Osteoblast (primary cell): ENCODE measurements at regions not wholly inside any gene's neighbourhood (a gene's known extent, or its start where the extent isn't known, plus 50 kb on each side); places are given as distances from the start of the nearest gene placed in this dataset.

Source experiments
- DNase-seq: peaks from one replicate; pipeline ENCODE4 v3.0.0; 2011; ENCODE audit warnings: low spot score, mixed read lengths; ENCODE audit not compliant: insufficient read length; ENCODE audit errors: missing footprints
- H2AFZ ChIP-seq: 2 replicates; pipeline ENCODE4 v1.6.0; 2011; ENCODE audit warnings: mild to moderate bottlenecking, low read length
- H3K27ac ChIP-seq: 2 replicates; pipeline ENCODE4 v1.5.1; 2011; ENCODE audit warnings: mild to moderate bottlenecking, low read depth, low read length, moderate library complexity
- H3K27me3 ChIP-seq: 2 replicates; pipeline ENCODE4 v1.6.0; 2012; ENCODE audit warnings: mild to moderate bottlenecking, control low read depth, inconsistent platforms, low read length, moderate library complexity; ENCODE audit not compliant: insufficient read depth
- H3K36me3 ChIP-seq: 2 replicates; pipeline ENCODE4 v1.5.1; 2011; ENCODE audit warnings: mild to moderate bottlenecking, low read length, control low read depth, moderate library complexity; ENCODE audit not compliant: insufficient read depth
- H3K4me1 ChIP-seq: 2 replicates; pipeline ENCODE4 v1.5.1; 2011; ENCODE audit warnings: mild to moderate bottlenecking, low read length, control low read depth, moderate library complexity; ENCODE audit not compliant: insufficient read depth
- H3K4me2 ChIP-seq: 2 replicates; pipeline ENCODE4 v1.6.0; 2011; ENCODE audit warnings: mild to moderate bottlenecking, low read length; ENCODE audit not compliant: insufficient read depth
- H3K4me3 ChIP-seq: fragments of 200-600 bp; sonication (generic); 3 replicates; pipeline ENCODE4 v1.5.1; 2012; ENCODE audit warnings: mild to moderate bottlenecking, low read length, inconsistent platforms; ENCODE audit not compliant: insufficient read depth
- H3K79me2 ChIP-seq: 2 replicates; pipeline ENCODE4 v1.6.0; 2012; ENCODE audit warnings: mild to moderate bottlenecking, low read length, control low read depth, inconsistent platforms; ENCODE audit not compliant: insufficient read depth
- H3K9me3 ChIP-seq: 2 replicates; pipeline ENCODE4 v1.5.1; 2011; ENCODE audit warnings: low read depth, low read length, control low read depth
- H4K20me1 ChIP-seq: 2 replicates; pipeline ENCODE4 v1.6.0; 2012; ENCODE audit warnings: mild to moderate bottlenecking, low read length, control low read depth; ENCODE audit not compliant: insufficient read depth
- CTCF ChIP-seq: IDR thresholded peaks from 2 replicates; pipeline ENCODE4 v1.5.1; 2011; ENCODE audit warnings: mild to moderate bottlenecking, low read depth, low read length, moderate library complexity; ENCODE audit errors: extremely low read depth

DNA sequence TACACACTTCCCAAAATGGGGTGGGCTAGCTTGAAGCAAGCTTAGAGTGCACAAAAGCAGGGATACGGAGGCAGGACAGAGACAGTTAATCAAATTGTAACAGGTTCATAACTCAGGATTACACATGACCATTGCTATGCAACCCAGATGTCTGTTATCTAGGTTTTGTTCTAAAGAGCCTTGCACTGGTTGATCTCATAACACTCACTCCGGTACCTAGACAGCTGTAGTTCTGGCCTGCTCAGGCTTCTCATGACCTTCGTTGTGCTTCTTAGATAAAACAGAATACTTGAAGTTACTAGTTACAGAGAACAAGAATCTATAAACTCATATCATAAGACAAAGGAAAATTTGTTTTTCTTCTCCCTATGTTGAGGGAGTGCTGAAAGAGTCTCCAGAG, 983.4 kb downstream of the TMEM121 start:
- no peak for TF ChIP-seq CTCF
- DNase-seq = no peak
- Histone ChIP-seq H3K79me2 (no peaks in the 10 kb centered on the region), H2AFZ (no peak overlapping the region), H4K20me1 (no peaks in the 10 kb centered on the region), H3K27me3 (no peaks in the 10 kb centered on the region), H3K27ac (no peak overlapping the region), H3K9me3 (peaks cover 5% of the 10 kb centered on the region), H3K4me3 (no peak overlapping the region), H3K36me3 (no peaks in the 10 kb centered on the region), H3K4me2 (no peak overlapping the region), H3K4me1 (no peaks in the 10 kb centered on the region)

DNA sequence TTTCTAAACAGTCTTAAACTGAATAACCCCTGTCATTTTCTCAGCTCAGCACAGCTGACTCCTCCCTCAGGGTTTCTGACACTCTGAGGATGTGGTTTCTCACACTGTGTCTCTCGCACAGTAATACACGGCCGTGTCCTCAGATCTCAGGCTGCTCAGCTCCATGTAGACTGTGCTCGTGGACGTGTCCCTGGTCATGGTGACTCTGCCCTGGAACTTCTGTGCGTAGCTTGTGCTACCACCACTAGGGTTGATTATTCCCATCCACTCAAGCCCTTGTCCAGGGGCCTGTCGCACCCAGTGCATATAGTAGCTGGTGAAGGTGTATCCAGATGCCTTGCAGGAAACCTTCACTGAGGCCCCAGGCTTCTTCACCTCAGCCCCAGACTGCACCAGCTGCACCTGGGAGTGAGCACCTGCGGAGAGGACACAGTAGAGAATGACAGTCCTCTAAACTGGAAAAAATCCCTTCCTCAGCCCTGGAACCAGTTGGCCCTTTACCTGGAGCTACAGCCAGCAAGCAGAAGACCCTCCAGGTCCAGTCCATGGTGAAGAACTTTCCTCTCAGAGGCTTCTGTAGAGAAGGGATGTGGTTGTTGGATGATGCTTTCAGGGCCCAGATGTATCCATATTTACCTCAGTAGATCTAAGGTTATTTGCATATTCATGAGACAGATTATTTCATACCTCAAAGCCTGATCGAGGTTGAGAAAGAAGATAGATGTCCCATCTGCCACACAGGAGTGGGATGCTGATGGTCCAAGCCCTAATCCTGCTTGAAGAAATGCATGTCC, 984.8 kb downstream of the TMEM121 start:
- no peak for TF ChIP-seq CTCF

DNA sequence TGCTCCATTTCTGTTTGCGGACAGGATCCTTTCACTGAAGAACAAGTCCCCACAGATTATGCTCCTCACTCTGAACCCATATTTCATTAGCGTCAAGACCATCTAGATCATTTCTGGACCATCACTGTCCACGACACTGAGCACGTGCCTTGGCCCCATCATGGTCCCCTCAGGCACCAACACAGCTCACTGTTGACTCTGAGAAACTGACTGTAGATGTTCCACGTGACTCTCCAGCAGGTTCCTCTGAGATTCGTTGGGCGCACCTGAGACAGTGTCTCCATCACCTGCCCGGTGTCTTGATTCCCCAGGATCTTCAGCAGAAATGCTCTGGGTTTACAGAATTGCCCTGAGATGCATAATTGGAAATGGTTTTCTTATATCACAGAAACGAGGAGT, 985.4 kb downstream of the TMEM121 start:
- H3K36me3 ChIP-seq = no peaks in the 10 kb centered on the region
- TF ChIP-seq CTCF = no peak
- peaks cover 5% of the 10 kb centered on the region for H3K9me3 ChIP-seq
- no peak for DNase-seq
- H2AFZ ChIP-seq = no peak overlapping the region
- H3K4me1 ChIP-seq = no peaks in the 10 kb centered on the region
- H3K79me2 ChIP-seq = no peaks in the 10 kb centered on the region
- H3K27ac ChIP-seq = no peak overlapping the region
- H3K4me2 ChIP-seq = no peak overlapping the region
- no peaks in the 10 kb centered on the region for H3K27me3 ChIP-seq
- no peak overlapping the region for H3K4me3 ChIP-seq
- no peaks in the 10 kb centered on the region for H4K20me1 ChIP-seq

More for the DNA sequence above, 984.8 kb downstream of the TMEM121 start:
- Histone ChIP-seq H3K4me1 (no peaks in the 10 kb centered on the region), H3K36me3 (no peaks in the 10 kb centered on the region), H4K20me1 (no peaks in the 10 kb centered on the region), H3K4me3 (no peak overlapping the region), H3K79me2 (no peaks in the 10 kb centered on the region), H3K4me2 (no peak overlapping the region), H2AFZ (no peak overlapping the region), H3K9me3 (peaks cover 5% of the 10 kb centered on the region), H3K27ac (no peak overlapping the region), H3K27me3 (no peaks in the 10 kb centered on the region)
- no peak for DNase-seq

- H2AFZ ChIP-seq = no peak overlapping the region
- no peaks in the 10 kb centered on the region for H4K20me1 ChIP-seq
- no peak overlapping the region for H3K27ac ChIP-seq
- no peak overlapping the region for H3K4me3 ChIP-seq
- H3K27me3 ChIP-seq = no peaks in the 10 kb centered on the region
- no peaks in the 10 kb centered on the region for H3K4me1 ChIP-seq
- no peaks in the 10 kb centered on the region for H3K79me2 ChIP-seq
- TF ChIP-seq CTCF = no peak
- no peak overlapping the region for H3K4me2 ChIP-seq
- no peaks in the 10 kb centered on the region for H3K36me3 ChIP-seq
- DNase-seq = no peak
- H3K9me3 ChIP-seq = no peaks in the 10 kb centered on the region
Observed at GRCh38 chr14:106513302-106513701, 986.9 kb downstream of the TMEM121 start.
